Psoas muscle (tissue), 7 donors: ENCODE measurements at regions not wholly inside any gene's neighbourhood (a gene's known extent, or its start where the extent isn't known, plus 50 kb on each side); places are given as distances from the start of the nearest gene placed in this dataset.

Experiments
- ATAC-seq, 4 donors: fragments of 200-7000 bp; cut with Tn5 transposase; one replicate each; pipeline ENCODE4 v1.9.1; 2020; ENCODE audit warnings: moderate library complexity in 3 of 4, mild to moderate bottlenecking in 2 of 4
- DNase-seq, 2 donors: peaks; one replicate each; pipeline ENCODE4 v3.0.0-alpha.2; 2020
- H3K27ac ChIP-seq: fragments of 200-600 bp; one replicate; pipeline ENCODE4 v1.8.0; 2022
- H3K27me3 ChIP-seq, 3 donors: fragments of 200-600 bp in 1 of 3; one replicate each; pipeline versions ENCODE4 v1.6.1 to v1.8.0; 2013 to 2022; ENCODE audit warnings: low read length in 2 of 3, mild to moderate bottlenecking in 2 of 3, moderate library complexity in 1 of 3; ENCODE audit not compliant: insufficient read depth in 3 of 3
- H3K36me3 ChIP-seq, 2 donors: fragments of 200-600 bp in 1 of 2; one replicate each; pipeline versions ENCODE4 v1.6.1 to v1.8.0; 2013 to 2022; ENCODE audit warnings: low read depth in 1 of 2, mild to moderate bottlenecking in 1 of 2, moderate library complexity in 1 of 2; ENCODE audit not compliant: insufficient read depth in 1 of 2
- H3K4me1 ChIP-seq: fragments of 200-600 bp; one replicate; pipeline ENCODE4 v1.8.0; 2022
- H3K4me3 ChIP-seq: fragments of 200-600 bp; one replicate; pipeline ENCODE4 v1.8.0; 2022; ENCODE audit warnings: mild to moderate bottlenecking
- H3K9me3 ChIP-seq: fragments of 200-600 bp; one replicate; pipeline ENCODE4 v1.8.0; 2022
- WGBS, 3 donors: extraction: QIAGEN DNeasy Blood & Tissue Kit; methylation state at CpG; one replicate each; pipeline versions ENCODE4 v1.1.6 to v1.1.7; 2013; 5-methylcytosine and 5-hydroxymethylcytosine counted together
- intact Hi-C, 2 donors: fragments of 100-400 bp; cut with DNase I; formaldehyde crosslinking; loops; one replicate each; pipeline versions ENCODE4 v1.11.0 to v1.14.2; 2022
- TF ChIP-seq, protein P1 (sequence below): fragments of 200-600 bp; IDR thresholded peaks from one replicate; pipeline ENCODE4 v1.8.0; 2022; ENCODE audit warnings: antibody characterized with exemption
- donor health status: healthy with polysubstance abuse.
- donor health status: DM: no; HTN: no; CAD: no; lungs with moderate emphysema.
- donor health status: Bipolar disorder and iron deficiency.
- donor health status: healthy.
- donor health status: DM: yes; HTN: yes; CAD: no.
- donor health status: DM: no; HTN: no; CAD: no.
- donor health status: DM: yes; HTN: yes; CAD: no.

GRCh38 chr3:20405744-20406143, 219.7 kb upstream of the SGO1 start:
- ATAC-seq (no peak), DNase-seq (no peak)
- Histone ChIP-seq H3K36me3 (no peaks in the 10 kb centered on the region), H3K9me3 (no peaks in the 10 kb centered on the region), H3K4me1 (no peaks in the 10 kb centered on the region), H3K27ac (no peak overlapping the region), H3K4me3 (no peak overlapping the region), H3K27me3 (no peaks in the 10 kb centered on the region)
- WGBS, 3 donors: 50 to 70% (median 56%) methylated on average over 4 of the region's 4 CpGs
- TF ChIP-seq, protein P1, sequence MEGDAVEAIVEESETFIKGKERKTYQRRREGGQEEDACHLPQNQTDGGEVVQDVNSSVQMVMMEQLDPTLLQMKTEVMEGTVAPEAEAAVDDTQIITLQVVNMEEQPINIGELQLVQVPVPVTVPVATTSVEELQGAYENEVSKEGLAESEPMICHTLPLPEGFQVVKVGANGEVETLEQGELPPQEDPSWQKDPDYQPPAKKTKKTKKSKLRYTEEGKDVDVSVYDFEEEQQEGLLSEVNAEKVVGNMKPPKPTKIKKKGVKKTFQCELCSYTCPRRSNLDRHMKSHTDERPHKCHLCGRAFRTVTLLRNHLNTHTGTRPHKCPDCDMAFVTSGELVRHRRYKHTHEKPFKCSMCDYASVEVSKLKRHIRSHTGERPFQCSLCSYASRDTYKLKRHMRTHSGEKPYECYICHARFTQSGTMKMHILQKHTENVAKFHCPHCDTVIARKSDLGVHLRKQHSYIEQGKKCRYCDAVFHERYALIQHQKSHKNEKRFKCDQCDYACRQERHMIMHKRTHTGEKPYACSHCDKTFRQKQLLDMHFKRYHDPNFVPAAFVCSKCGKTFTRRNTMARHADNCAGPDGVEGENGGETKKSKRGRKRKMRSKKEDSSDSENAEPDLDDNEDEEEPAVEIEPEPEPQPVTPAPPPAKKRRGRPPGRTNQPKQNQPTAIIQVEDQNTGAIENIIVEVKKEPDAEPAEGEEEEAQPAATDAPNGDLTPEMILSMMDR: no peak
- intact Hi-C loops: no loop called here

- H3K4me1 ChIP-seq: no peaks in the 10 kb centered on the region
- H3K36me3 ChIP-seq: no peaks in the 10 kb centered on the region
- no peaks in the 10 kb centered on the region for H3K9me3 ChIP-seq
- DNase-seq: no peak
- intact Hi-C loops: no loop called here
- H3K27ac ChIP-seq: no peak overlapping the region
- H3K27me3 ChIP-seq: no peaks in the 10 kb centered on the region
- 69 to 75% (median 73%) methylated on average over 3 of the region's 3 CpGs for WGBS, 3 donors
- no peak for ATAC-seq
- TF ChIP-seq, protein P1: no peak
- no peak overlapping the region for H3K4me3 ChIP-seq
These were observed 219.2 kb upstream of the SGO1 start for GRCh38 chr3:20405231-20405630.

- H3K27ac ChIP-seq: no peak overlapping the region
- no peak overlapping the region for H3K4me3 ChIP-seq
- H3K27me3 ChIP-seq: no peaks in the 10 kb centered on the region
- TF ChIP-seq, protein P1: no peak
- no peaks in the 10 kb centered on the region for H3K36me3 ChIP-seq
- intact Hi-C loops: no loop called here
- H3K9me3 ChIP-seq: no peaks in the 10 kb centered on the region
- no peaks in the 10 kb centered on the region for H3K4me1 ChIP-seq
- no peak for DNase-seq
- ATAC-seq: no peak
These were observed 218.7 kb upstream of the SGO1 start for GRCh38 chr3:20404741-20405100.

DNA sequence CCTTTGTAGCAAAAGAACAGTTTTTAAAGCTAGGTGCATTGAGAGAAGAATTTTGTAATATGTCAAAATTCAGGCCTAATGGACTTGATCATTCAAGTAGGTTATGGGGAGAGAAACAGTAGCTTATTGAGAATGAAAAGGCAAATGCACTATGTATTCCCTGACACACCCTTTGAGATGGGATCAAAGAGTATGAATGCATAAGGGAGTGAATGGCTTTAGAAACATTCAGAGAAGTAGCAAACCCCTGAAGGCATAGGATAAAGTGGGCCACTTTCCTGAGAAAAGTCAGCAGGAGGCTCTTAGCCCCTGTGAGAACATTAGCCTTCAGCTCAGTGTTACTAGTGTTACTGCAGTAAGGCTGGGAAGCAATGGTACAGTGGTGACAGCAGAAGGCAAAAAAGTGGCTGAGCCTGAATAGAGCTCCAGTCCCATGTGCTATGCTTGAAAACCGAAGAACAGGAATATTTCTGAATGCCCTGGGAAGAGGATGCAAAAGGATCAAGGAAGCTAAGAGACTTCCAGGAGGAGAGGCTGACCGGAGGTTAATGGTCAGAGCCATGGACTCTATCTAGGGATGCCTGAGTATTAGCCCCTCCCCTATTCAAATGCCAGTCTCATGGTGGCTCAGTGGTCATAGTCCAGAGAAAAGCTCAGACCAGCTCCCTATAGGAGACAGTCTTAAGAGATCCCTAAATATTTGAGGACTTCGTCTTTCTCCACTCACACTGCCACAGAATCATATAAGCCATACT, 218.2 kb upstream of the SGO1 start:
- ATAC-seq (no peak), DNase-seq (no peak)
- 86 to 92% (median 90%) methylated on average over 3 of the region's 3 CpGs for WGBS, 3 donors
- no peak overlapping the region for H3K4me3 ChIP-seq
- TF ChIP-seq, protein P1: no peak
- H3K4me1 ChIP-seq: no peaks in the 10 kb centered on the region
- intact Hi-C loops: no loop called here
- H3K9me3 ChIP-seq: no peaks in the 10 kb centered on the region
- H3K27me3 ChIP-seq: no peaks in the 10 kb centered on the region
- no peaks in the 10 kb centered on the region for H3K36me3 ChIP-seq
- no peak overlapping the region for H3K27ac ChIP-seq

DNA sequence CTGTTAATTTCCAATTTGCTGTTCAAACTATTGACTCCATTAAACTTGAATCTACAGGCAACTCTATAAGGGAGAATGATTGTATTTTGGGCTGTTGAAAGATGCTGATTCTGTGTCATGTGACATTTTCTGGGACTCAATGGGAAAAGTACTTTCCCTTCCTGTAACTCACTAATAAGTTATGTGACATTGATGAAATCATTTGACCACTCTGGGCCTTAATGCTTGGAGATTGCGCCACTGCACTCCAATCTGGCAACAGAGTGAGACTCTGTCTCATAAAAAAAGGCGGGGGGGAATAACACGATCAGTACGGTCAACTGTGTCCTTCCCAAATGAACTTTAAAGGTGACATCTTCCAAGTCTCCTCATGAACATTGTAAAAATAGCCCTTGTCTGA, 215.2 kb upstream of the SGO1 start:
- Histone ChIP-seq H3K4me3 (no peak overlapping the region), H3K36me3 (no peaks in the 10 kb centered on the region), H3K27me3 (no peaks in the 10 kb centered on the region), H3K9me3 (no peaks in the 10 kb centered on the region), H3K27ac (no peak overlapping the region), H3K4me1 (no peaks in the 10 kb centered on the region)
- WGBS, 3 donors: 83 to 90% (median 88%) methylated on average over 4 of the region's 4 CpGs
- TF ChIP-seq, protein P1: no peak
- no peak for DNase-seq
- ATAC-seq: no peak
- intact Hi-C loops: no loop called here
